Colon (tissue), 2 donors: ENCODE measurements at regions not wholly inside any gene's neighbourhood (a gene's known extent, or its start where the extent isn't known, plus 50 kb on each side); places are given as distances from the start of the nearest gene placed in this dataset.

ENCODE experiments used
- FAIRE-seq: peaks from 2 replicates; lab custom pipeline; 2012; peaks lifted over from hg19 to GRCh38; lab: Jason Lieb, UNC
- donor health status: control.
- donor health status: control.

DNA sequence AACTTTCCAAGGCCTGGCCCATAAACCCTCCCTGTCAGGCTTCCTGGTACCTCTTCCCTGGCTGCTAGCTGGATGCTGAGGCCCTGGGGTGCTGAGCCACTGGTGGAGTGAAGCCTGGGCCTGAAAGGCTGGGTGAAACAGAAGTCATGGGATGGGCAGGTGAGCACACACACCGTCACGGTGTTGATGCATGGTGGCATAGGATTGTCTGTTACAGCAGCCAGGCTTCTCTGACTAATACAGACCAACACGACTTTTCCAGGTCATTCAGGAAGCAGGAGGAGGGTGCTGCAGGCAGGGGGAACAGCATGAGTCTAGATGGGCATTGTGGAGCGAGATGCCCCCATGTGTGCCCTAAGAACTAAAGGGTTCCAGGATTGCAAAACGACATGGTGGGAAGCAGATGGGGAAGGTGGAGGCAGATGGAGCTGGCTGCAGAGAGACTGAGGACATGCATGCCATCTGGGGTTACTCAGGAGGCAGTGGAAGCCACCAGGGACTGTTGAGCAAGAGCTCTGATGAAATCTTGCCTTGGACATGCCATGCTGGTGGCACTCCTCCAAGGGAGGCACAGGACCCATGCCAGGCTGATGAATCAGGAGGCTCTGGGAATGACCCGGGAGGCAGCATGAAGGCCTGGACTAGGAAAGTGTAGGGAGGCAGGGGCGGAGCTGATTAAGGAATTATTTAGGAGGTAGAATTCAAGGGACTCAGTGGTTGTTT lies 480.9 kb downstream of the TSN start:
- no peak for FAIRE-seq

GRCh38 chr2:122236925-122237324 lies 481.5 kb downstream of the TSN start:
- FAIRE-seq, result no peak

- FAIRE-seq, result no peak
These were observed 482.0 kb downstream of the TSN start for GRCh38 chr2:122237450-122237849.

DNA sequence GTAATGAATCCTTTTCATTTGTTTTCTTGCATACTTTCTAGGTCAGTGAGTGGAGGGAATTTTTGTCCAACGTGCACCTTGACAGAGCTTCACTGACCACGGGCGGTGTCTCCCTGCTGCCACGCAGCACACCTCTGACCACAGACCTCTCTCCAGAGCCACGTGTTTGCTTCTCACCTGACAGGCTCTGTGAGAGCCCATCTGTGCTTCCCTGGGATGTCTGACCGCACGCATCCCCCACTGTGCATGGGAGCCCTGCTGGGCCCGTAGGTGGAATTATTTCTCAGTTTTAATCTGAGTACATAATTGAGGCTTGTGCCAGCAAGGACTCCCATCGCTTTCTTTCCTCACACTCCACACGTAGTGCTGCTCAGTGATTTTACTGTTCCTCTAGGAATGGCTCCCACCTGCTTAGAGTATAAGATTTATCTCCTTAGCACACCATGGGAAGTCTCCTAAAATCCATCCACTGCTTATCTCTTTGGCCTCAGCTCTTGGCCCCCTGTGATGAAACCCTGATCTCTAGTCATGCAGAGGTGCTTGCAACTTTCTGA lies 482.6 kb downstream of the TSN start:
- no peak for FAIRE-seq

- no peak for FAIRE-seq
These were observed 484.0 kb downstream of the TSN start for GRCh38 chr2:122239440-122239839.

DNA sequence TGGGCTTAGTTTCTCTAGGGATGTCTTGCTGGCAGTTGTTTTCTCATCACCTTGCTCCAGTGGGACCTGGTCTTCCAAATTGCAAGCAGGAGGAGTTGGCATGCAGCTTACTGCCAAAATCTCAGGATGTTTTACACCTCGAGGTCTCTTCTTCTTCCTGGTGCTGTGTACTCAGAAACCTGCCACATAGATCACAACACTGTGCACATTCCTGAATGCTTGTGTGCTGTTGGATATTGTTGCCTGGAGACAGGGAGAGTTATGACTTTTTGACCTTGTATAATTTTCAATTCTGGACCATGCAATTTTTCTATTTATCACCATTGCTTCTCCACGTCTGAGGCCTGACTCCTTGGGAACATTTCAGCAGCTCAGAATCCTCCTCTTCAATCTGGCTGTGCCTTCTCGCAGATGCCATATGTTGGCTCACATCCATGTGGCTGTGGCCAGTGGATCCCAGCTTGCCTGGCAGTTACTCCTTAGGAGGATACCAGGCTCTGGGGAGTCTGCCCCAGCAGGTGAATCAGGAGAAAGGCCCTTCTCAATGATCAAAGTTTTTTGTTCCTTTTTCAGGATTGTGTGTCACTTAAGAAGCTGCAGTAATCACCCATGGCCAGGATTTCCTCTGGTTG lies 489.3 kb downstream of the TSN start:
- no peak for FAIRE-seq

- no peak for FAIRE-seq
These were observed 494.2 kb downstream of the TSN start for GRCh38 chr2:122249673-122250072.

GRCh38 chr2:122251158-122251557 lies 495.7 kb downstream of the TSN start:
- FAIRE-seq, result no peak

- FAIRE-seq, result no peak
These were observed 496.1 kb downstream of the TSN start for GRCh38 chr2:122251566-122251965.

GRCh38 chr2:122255924-122256323 lies 500.5 kb downstream of the TSN start:
- FAIRE-seq, result no peak

GRCh38 chr2:122261911-122262310 lies 506.5 kb downstream of the TSN start:
- no peak for FAIRE-seq

- no peak for FAIRE-seq
These were observed 508.3 kb downstream of the TSN start for GRCh38 chr2:122263746-122264145.

- FAIRE-seq, result no peak
These were observed 511.2 kb downstream of the TSN start for GRCh38 chr2:122266636-122267035.

- FAIRE-seq, result no peak
These were observed 512.5 kb downstream of the TSN start for GRCh38 chr2:122267947-122268346.

GRCh38 chr2:122273785-122274419 lies 518.5 kb downstream of the TSN start:
- FAIRE-seq, result no peak

DNA sequence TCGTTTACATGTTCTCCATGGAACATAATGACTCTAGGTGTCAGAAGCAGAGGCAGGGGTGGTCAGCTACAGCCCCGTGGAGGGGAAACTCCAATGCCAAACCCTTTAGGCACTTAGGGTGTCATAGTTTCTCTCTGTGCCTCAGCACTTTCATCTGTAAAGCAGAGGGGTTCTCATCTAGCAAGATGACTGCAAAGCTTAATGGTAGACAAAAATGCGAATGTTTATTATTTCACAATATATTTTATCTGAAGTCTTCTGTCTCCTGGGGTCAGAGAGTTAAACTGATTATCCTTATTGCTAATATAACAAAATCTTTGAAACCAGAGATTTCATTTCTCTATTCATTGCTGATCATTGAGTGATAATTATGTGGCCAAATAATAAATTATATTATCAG lies 522.5 kb downstream of the TSN start:
- no peak for FAIRE-seq

DNA sequence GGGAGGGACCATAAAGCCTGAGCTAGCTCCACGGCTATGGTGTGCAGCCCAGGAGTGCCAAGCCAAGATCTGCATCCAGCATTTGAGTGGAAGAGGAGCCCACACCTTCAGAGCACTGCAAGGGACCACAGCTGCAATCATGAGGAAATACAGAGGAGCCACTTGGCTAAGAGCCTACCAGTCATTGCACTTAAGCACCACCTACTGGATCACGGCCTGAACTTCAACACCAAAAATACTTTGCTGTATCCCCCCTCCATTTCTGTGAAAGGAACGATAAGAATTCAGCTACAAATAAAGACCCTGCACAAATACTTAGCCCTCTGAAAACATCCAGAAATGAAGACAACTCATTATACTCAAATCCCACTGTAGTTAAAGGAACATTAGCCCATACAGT lies 545.3 kb downstream of the TSN start:
- no peak for FAIRE-seq

- no peak for FAIRE-seq
These were observed 552.3 kb downstream of the TSN start for GRCh38 chr2:122307763-122308162.

DNA sequence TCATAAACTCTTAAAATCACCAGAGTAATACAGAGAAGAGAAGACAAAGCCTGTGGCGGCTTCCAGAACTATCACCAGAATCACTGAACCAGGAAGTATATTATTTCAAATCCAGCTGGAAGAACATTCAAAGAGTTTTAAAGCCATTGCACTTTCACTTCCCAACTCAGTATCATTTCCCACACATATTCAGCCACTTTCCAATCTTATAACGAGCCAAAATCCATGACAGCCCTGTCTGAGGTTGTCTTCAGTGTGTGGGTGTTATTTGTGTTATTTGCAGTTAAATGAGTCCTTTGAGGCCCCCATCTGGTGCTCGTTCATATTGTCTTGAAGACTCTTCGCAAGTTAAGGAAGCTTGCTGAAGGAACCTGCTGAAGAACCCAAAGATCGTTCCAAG lies 559.9 kb downstream of the TSN start:
- FAIRE-seq, result no peak

GRCh38 chr2:122319539-122320132 lies 564.2 kb downstream of the TSN start:
- no peak for FAIRE-seq

GRCh38 chr2:122322815-122323214 lies 567.4 kb downstream of the TSN start:
- FAIRE-seq, result no peak

DNA sequence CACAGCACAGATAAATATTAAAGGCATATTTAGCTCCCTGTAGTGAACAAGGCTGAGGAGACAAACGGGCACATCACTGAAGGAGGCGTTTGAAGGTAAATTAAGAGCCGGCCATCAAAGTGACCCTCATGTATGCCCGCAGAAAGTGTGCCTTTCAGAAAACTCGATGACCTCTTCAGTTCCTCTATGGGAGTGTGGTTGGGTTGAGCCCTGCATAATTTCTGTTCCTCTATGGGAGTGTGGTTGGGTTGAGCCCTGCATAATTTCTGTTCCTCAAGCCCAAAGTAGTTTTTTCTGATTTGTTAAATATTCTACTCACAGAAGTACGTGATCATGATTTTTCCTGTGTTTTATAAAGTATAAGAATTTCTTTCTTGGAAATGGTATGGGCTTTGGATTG lies 568.5 kb downstream of the TSN start:
- no peak for FAIRE-seq

- no peak for FAIRE-seq
These were observed 571.0 kb downstream of the TSN start for GRCh38 chr2:122326471-122326870.
